Astrocyte of the cerebellum (primary cell): ENCODE measurements at regions not wholly inside any gene's neighbourhood (a gene's known extent, or its start where the extent isn't known, plus 50 kb on each side); places are given as distances from the start of the nearest gene placed in this dataset.

Experiments used
- DNase-seq: peaks from one replicate; pipeline ENCODE4 v3.0.0-alpha.2; 2011; ENCODE audit warnings: low read depth
- H3K4me3 ChIP-seq: 2 replicates; pipeline ENCODE4 v1.5.1; 2011; ENCODE audit warnings: mild to moderate bottlenecking, low read depth, low read length, moderate library complexity
- CTCF ChIP-seq: IDR thresholded peaks from 2 replicates; pipeline ENCODE4 v1.5.1; 2012; ENCODE audit warnings: low read length, low read depth, moderate library complexity, mild to moderate bottlenecking; ENCODE audit errors: missing control alignments
- in situ Hi-C: cut with HindIII; loops from 2 replicates; pipeline ENCODE4 v1.10.0; 2017; ENCODE audit warnings: low sequenced_read_pairs

- no peak for DNase-seq
- in situ Hi-C loops: no loop called here
- no peak for TF ChIP-seq CTCF
Observed at GRCh38 chr4:1517592-1518411, 111.6 kb upstream of the NKX1-1 start.

GRCh38 chr4:1516881-1517480 lies 110.7 kb upstream of the NKX1-1 start:
- no peak for TF ChIP-seq CTCF
- H3K4me3 ChIP-seq: no peak overlapping the region
- in situ Hi-C loops: no loop called here
- no peak for DNase-seq

More at GRCh38 chr4:1517592-1518411, 111.6 kb upstream of the NKX1-1 start:
- H3K4me3 ChIP-seq: no peak overlapping the region

- in situ Hi-C loops: no loop called here
- no peak for TF ChIP-seq CTCF
- no peak for DNase-seq
- no peak overlapping the region for H3K4me3 ChIP-seq
Observed at GRCh38 chr4:1516261-1516660, 110.0 kb upstream of the NKX1-1 start.

GRCh38 chr4:1515763-1516162 lies 109.5 kb upstream of the NKX1-1 start:
- H3K4me3 ChIP-seq: no peak overlapping the region
- DNase-seq: no peak
- in situ Hi-C loops: no loop called here
- no peak for TF ChIP-seq CTCF

- in situ Hi-C loops: no loop called here
- H3K4me3 ChIP-seq: no peak overlapping the region
- no peak for TF ChIP-seq CTCF
- no peak for DNase-seq
Observed at GRCh38 chr4:1515156-1515555, 108.9 kb upstream of the NKX1-1 start.

- in situ Hi-C loops: no loop called here
- H3K4me3 ChIP-seq: no peak overlapping the region
- TF ChIP-seq CTCF: no peak
- no peak for DNase-seq
Observed at GRCh38 chr4:1514612-1515011, 108.4 kb upstream of the NKX1-1 start.
